Midbrain (tissue), 1 donor: ENCODE measurements at regions not wholly inside any gene's neighbourhood (a gene's known extent, or its start where the extent isn't known, plus 50 kb on each side); places are given as distances from the start of the nearest gene placed in this dataset.
A peak's percentile ranks its signal among the peaks of the same experiment; 100 is the strongest.

Experiments
- DNase-seq: peaks from one replicate; lab custom pipeline; 2025; lab: John Stamatoyannopoulos, UW

DNA sequence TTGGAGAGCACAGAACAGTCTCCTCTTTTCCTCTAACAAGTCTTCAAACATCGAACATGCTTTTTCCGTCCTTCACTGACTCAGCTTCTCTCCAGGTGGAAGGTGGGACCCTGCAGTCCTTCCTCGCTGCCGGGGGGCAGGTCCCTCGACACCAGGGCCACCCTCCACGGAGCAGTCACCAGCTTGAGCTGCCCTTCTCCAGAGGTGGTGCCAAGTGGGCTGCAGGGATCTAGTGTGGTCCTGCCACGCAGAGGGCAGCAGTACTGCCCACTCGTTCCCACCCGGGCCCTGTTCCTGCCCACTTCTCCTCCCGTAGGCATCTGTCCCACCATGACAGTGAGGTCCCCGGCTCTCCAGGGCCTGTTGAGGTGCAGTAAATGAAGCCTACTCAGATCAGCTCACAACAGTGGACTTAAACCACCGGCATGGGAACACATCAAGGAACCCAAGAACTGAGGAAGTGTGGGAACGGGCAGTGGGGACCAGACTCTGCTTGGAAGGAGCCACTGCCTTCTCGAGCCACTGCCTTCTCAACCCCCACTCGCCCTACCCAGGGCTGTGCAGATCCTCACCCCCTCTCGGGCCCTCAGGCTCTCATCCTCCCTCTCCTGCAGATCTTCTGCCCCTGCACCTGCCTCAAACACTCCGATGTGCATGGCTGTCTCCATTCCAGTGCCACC, 153.9 kb downstream of the OAT start:
- no peak for DNase-seq

DNA sequence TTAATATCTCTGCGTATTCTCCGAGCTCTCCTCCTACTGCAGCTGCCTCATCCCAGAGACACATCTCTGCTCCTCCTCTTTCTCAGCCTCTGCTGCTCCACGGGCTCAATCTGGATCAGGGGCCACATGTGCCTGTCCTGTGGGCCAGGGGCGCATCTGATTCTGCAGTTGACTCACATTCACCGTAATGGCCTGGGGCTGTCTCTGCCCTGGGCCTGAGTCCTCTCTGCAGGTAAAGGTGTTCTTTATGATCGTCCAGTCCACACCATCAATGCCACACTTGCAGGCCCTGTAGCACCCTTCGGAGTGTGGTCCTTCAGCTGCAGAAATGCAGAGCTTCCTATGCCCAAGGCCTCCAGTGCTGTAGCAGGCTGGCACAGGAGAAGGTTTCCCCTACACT, 154.5 kb downstream of the OAT start:
- no peak for DNase-seq

DNA sequence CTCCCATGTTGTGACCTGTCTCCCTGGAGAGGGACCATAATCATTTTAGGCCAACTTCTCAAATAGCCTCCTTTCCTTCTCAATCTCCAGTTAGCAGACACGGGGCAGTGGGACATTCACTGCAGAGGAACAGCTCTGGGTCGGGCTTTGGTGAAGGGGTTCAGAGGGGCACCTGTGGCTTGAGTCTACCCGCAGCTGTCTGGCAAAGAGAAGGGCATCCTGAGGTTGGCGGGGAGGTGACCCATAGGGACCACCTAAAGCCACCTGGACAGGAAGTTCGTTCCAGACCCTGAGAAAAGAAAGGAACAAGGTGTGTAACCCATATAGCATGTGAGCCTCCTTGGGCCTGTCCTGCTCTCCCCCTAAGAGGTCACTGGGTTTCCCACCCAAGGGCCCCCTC, 155.0 kb downstream of the OAT start:
- DNase-seq: no peak

DNA sequence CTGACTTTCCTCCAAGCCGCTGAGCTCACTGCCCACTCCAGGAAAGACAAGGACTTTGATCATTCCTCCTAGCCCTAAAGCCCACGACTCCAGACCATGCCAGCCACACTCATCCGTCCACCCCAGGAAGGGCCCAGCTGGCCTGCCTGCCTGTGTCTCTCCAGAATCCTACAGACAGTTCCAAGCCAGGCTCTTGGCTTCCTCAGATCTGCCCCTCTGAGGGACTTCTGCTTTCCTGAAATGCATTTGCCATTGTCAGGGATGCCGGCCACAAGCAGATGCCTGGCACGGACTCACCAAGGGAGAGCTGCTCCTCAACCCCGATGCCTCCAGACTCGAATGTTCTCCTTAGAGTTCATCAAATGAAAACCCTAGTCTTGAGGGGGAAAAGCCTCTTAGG, 155.8 kb downstream of the OAT start:
- DNase-seq: no peak

DNA sequence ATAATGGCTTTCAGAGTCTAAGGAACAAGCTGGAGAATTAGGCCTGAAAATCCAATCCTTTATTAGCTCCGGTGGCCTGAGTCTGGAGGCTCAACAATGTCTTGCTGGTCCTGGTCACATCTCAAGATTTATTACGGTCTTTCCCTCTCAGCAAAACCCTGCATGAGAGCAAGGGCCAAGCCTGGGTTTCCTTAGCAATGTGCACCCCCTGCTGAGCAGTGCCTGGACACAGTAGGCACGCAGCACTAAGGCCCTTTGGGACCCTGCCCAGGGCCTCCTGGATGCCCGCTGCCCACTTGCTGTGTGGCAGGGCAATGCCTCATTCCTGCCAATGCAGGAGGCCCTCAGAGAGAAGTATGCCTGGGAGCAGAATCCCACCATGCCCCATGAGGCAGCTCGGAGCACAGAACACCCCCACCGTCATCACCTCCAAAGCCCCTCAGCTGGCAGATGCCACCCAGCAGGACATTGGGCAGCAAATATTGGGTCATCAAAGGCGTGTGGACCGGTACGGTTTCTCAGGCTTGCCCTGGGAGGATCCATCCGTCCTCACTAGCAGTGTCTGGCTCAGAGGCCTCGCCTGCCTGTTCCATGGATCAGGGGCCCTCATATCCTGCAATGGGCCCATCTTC, 156.4 kb downstream of the OAT start:
- DNase-seq: peak; percentile 33

DNA sequence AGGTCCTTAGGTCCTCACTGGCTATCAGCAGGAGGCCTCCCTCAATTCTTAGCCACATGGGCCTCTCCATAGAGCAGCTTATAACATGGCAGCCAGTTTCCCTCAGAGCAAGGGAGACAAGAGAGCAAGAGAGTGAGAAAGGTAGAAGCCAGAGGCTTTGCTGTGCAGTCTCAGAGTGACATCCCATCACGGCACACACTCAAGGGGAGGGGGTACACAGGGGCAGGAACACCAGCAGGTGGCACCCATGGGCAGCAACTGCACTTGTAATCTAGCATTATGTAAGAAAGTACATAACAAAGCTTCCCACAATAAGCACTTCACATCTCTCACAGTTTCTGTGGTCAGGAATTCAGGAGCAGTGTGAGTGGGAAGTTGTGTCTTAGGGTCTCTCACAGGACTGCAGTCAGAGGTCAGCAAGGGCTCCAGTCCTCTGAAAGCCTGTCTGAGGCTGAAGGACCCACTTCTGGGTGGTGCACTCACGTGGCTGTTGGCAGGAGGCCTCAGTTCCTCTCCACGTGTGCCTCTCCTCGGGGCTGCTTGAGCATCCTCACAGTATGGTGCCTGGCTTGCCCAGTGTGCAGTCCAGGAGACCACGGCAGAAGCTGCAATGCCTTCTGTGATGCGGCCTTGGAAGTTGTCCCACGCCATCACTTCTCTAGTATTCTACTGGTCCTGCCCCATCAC, 159.4 kb downstream of the OAT start:
- no peak for DNase-seq

DNA sequence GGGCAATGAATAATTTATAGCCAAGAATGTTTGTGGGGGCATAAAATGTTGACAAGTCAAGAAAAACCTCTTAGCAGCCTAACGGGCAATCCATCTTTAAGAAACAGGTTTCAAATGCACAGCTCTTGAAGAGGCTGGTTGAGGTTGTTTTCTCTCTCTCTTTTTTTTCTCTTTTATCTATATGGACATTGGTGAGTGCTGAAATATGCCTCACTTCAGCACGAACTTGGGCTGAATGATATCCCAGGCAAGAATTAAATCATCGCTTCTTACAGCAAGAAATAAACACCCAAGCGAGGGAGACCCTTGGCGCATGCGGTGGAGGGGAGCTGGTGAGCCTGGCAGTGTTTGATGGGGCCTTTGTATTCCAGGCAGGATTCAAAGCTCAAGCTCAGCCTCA, 160.9 kb downstream of the OAT start:
- DNase-seq: no peak

DNA sequence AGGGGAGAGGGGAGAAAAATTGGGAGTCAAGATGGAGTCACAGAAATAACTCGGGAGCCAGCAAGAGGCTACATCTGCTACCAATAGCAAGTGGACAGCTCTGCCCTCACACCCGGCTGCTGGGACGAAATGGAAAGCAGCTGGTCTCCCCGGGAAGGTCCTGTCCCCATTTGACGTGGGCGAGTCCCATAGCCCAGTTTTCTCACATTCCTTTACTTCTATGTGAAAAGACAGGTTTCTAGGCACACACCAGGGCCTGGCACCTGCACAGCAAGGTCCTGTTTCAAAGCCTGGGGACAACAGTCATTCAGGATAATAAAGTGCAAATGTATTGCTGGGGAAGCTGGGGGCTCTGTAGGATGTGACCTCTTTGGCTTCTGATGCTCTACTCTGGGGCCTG, 162.6 kb downstream of the OAT start:
- no peak for DNase-seq

DNA sequence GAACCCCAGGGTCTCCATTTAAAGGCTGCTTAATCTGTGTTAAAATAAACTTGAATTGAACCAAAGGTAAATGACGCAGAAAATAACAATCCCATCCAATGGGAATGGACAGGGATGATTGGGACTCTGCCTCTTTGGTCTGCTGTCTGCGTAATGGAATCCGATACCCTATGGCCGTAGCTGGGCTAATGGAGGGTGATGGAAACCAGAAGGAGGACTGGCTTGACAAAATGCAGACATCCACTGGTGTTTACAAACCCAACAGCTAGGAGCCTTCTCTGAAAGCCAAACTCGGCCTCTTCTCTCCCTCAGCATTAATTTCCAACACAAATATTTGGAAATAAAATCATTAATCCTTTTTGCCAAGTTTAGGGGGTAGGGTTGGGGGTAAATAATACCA, 162.2 kb upstream of the CHST15 start:
- DNase-seq: no peak

DNA sequence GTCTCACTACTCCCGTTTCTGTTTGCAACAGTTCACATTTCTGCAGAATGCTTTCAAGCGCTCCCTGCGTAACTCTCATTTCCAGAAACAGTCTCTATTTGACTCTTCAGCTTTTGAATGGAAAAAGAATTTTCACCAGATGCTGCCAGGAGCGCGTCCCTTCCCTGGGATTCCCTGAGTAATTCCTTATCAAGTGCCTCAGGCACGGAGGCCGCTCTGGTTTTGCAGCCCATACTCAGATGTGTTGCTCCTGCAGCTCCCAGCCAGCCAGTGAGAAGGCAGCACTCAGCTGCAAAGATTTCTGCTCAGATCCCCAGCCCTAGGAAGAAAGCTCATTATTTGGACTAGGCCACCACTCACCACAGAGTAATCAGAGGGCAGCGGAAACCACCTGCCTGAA, 161.1 kb upstream of the CHST15 start:
- DNase-seq: no peak

DNA sequence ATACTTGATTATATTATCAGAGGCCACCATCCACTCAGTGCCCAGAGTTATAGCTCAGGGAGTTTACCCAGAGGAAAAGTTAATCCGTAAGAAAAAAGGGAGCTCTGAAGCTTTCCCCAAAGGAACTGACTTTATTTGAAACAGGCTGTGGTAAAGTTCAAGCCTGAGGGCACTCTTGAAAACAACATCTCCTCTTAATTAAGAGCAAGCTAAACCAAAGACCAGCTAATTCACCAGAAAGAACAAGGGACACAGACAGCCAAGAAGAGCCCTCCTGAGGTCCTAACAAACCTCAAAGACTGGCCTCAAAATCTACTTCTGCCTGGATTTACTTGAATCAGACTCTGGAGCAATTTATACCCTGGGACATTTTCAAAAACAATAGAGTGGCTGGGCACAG, 159.6 kb upstream of the CHST15 start:
- no peak for DNase-seq

DNA sequence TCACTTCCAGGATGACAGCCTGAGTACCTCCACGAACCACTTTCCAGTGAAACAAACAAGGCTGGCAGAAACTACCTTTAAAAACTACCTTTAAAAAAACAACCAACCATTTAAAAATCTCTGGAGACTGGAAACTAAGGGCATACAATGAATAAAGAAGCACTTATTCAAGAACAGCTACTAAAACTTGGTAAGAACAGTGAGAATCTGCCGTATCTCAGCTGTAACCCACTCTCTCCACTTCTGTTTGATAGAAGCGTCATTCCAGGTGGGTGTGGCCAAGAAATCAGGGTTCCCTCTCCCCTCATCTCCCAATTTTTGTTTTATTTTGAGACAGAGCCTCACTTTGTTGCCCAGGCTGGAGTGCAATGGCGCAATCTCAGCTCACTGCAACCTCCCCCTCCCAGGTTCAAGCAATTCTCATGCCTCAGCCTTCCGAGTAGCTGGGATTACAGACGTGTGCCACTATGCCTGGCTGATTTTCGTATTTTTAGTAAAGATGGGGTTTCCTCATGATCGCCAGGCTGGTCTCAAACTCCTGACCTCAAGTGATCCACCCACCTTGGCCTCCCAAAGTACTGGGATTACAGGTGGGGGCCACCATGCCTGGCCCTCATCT, 158.8 kb upstream of the CHST15 start:
- no peak for DNase-seq

DNA sequence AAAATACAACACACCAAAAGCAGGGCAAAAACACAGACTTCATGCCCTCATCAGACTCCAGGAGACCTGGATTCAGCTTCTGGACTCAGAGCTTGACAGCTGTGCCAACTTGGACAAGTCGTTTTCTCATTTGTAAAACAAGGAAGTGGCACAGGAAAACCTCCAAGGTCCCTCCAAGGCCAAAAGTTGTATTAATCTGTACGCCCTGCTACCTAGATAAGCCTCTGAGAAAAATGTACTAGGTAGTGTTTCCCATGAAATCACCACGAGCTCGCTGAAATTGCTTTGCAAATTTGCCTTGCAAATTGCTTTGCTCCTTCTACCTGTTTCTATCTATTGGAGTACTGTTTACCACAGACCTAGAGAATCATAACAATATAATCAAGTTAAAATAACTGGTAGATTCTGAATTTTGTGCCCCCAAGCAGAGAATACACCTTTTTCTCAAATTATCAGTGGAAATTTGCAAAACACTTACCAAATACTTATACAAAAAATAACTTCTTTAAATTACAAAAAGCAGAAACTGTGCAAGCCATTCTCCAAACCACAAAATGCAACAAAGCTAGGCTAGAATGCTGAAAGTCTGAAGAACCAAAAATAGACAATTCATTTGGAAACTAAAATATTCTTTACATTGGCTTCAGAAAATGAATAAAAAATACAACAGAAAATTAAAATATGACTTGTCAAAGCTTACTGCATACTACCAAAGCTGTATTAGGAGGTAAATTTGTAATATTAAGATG, 158.1 kb upstream of the CHST15 start:
- DNase-seq: no peak

DNA sequence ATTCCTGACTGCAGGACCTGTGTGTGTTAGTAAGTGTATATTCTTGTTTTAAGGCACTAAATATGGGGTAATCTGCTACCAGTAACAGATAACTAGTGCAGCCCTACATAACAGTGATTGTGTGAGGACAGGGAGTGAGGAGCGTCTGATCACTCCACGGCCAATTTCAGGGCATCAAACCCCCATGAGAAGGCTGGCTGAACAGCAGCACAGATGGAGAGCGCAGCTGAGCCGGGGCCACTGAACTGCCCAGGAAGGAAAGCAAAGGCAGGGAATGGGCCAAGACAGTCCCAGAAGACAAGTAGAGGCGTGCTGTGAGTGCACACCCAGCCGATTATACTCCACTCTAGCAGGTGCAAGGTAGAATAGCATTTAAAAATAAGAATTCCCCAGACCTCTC, 157.1 kb upstream of the CHST15 start:
- DNase-seq: no peak

DNA sequence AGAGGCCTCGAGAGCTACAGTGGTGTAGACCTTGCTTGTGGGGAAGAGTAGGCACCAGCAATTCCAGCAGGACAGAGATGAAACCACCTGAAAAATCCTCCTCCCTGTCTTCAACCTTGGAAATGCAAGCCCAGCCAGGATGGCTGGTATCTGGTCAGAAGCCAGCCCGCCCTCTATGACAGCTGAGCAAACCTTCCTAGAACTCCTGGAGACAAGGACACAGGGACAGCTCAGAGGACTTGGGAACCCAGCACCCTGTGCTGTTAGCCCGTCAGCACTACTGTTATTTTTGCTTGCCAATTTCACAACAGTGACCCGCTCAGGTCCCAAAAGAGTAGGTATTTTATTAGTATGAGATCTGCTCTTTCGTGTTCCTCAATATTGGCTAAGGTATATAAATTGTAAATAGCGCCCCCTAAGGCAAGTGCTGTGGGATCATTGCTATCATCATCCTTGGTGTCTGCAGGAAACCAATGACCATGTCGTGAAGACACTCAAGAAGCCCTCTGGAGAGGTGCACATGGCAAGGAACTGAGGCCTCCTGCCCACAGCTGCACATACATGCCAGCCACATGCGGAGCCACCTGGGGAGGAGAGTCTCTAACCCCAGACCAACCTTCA, 156.5 kb upstream of the CHST15 start:
- no peak for DNase-seq

DNA sequence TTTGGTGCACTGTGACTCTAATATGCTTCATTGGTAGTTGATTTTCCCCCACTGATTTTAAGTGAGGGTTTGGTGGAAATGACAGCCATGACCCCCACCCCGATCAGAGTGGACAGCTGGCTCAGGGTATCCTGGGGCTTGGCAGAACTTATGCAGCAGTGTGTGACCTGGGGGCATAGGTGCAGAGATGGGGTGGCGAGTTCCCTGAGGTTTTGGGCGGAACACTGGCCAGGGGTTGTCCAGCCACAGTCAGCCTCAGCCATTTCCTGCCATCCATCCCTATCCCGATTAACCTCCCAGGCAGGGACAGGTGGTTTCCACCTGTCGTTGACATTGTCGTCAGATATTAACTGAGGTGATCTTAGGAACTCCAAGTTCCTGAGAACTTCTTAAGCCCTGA, 155.8 kb upstream of the CHST15 start:
- DNase-seq: no peak

DNA sequence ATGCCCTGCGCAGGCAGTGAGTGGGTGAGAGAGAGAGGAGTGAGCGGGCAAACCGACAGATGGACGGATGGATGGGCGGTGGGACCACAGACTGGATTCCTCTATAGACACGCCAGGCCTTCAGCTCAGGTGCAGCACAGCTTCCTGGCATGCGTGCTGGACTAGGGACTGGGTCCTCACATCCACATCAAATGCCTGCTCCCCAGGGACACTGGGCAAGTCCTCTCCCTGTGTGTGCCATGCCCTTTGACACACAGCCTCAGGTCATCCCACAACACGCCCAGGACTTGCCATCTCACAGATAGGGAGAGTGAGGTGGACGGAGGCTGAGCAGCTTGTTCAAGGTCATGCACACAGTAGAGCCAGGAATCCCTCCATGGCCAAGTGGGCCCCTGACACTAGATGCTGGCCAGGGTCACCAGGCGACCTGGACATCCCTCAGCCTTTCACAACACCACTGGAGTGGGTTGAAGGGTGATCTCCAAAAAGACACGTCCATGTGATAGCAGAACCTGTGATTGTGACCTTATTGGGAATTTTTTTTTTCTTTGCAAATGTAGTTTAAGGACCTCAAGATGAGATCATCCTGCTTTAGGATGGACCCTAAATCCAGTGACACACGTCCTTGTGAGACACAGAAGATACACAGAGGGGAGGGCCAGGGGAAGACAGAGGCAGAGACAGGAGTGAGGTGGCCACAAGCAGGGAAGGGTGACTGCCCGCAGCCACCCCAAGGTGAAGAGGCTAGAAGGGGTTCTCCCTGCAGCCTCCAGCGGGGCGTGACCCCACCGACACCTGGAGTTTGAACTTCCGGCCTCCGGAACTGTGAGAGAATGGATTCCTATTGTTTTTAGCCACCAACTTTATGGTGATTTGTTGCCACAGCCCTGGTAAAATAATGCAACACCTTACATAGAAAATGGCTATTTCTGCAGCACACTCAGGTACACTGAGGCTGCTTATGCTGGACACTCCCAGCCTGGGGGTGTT, 155.0 kb upstream of the CHST15 start:
- DNase-seq: no peak

DNA sequence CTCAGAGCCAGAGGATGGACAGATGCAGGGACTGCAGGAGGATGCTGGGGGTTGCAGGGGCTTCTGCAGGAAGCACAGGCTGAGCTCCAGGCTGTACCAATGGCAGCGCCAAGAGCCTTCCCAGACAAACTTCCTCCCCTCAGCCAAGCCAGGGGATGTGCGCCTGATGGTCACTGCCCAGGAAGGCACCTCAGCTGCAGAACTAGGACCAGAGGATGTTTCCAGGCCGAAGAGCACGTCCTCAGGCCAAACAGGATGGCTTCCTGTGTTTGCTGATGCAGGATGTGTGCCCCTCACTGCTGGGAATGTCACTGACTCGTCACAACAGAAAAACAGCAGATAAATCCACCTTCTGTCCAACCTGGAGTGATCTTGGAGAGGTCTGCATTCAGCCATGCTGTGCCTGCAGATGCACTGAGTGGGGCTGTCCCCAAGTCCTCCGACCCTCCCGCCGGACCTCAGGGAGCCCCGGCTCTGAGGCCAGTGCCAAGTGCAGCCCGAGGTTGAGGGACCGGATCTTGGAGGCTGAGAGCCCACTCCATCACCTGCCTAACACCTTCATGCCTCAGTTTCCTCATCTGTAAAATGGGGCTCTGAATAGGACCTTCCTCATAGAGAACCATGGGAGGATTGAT, 152.5 kb upstream of the CHST15 start:
- DNase-seq: no peak

DNA sequence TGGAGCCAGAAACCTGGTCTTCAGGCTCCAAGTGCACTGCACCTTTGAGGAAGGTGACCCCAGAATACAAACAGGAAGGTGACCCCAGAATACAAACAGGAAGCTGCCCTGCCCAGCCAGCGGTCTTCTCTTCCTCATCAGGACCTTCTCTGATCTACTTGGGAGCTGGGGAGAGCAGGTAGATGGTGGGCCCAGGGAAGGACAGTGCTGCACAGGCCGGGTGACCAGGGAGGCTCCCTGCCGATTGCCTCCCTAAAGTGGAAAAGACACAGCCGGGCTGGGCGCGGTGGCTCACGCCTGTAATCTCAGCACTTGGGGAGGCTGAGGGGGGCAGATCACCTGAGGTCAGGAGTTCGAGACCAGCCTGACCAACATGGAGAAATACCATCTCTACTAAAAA, 151.8 kb upstream of the CHST15 start:
- no peak for DNase-seq

DNA sequence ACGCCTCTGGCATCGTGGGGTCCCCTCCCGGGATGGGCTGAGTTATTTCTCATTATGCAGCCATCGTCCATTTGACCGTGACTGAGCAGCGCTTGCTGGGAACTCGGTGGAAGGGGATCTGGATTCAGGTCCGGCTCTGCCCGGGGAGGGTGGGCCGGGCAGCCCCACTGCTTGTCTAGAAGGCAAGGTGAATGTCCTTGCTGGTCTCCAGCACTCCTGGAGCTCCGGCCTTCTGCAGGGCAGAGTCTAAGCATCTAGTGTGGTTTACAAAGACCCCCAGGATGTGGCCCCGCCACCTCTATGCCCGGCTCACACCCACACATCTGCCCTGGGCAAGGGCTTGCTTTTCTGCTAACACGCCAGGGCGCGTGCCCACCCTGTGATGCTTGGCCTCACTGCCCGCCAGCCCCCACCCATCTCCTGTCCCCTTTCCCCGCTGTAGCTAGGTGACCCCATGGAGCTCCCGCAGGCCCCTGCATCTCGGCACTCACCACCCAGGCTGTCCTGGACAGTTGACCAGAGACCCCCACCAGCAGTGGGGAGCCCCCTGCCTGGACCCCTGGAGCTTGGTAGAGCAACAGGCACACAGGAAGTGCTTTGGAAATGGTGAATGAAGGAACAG, 151.0 kb upstream of the CHST15 start:
- no peak for DNase-seq
